ENCODE measurements at regions not wholly inside any gene's neighbourhood (a gene's known extent, or its start where the extent isn't known, plus 50 kb on each side); places are given as distances from the start of the nearest gene placed in this dataset.

DNA sequence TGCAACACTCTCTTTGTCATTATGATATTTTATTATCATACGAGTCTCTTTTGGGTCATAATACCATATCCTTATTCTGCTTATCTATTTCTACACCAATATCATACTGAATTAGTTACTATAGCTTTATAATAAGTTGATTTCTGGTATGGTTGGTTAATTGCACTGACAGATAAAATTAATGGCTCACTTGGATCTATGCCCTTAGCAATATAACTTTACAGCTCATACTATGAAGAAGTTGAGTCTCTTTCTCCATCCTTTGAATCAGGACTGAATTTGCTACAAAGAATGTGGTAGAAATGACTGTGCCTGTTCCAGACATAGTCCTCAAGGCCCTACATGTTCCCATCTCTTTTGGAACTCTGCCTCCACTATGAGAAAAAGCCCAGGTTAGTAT, 139.7 kb upstream of the DYRK2 start:
- TF ChIP-seq, protein P1, sequence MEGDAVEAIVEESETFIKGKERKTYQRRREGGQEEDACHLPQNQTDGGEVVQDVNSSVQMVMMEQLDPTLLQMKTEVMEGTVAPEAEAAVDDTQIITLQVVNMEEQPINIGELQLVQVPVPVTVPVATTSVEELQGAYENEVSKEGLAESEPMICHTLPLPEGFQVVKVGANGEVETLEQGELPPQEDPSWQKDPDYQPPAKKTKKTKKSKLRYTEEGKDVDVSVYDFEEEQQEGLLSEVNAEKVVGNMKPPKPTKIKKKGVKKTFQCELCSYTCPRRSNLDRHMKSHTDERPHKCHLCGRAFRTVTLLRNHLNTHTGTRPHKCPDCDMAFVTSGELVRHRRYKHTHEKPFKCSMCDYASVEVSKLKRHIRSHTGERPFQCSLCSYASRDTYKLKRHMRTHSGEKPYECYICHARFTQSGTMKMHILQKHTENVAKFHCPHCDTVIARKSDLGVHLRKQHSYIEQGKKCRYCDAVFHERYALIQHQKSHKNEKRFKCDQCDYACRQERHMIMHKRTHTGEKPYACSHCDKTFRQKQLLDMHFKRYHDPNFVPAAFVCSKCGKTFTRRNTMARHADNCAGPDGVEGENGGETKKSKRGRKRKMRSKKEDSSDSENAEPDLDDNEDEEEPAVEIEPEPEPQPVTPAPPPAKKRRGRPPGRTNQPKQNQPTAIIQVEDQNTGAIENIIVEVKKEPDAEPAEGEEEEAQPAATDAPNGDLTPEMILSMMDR (conservative IDR thresholded peaks at IDR 0.05), result no peak
- Mint-ChIP-seq H3K4me1 (ENCODE audit: unreplicated experiment) (peaks cover 4% of the 10 kb centered on the region), H3K36me3 (no peaks in the 10 kb centered on the region), H3K9me3 (peaks cover 3% of the 10 kb centered on the region), H3K27ac (no peak overlapping the region), H3K27me3 (no peaks in the 10 kb centered on the region), H3K4me3 (no peak overlapping the region)
- DNase-seq (ENCODE audit: extremely low spot score, unreplicated experiment), result no peak

DNA sequence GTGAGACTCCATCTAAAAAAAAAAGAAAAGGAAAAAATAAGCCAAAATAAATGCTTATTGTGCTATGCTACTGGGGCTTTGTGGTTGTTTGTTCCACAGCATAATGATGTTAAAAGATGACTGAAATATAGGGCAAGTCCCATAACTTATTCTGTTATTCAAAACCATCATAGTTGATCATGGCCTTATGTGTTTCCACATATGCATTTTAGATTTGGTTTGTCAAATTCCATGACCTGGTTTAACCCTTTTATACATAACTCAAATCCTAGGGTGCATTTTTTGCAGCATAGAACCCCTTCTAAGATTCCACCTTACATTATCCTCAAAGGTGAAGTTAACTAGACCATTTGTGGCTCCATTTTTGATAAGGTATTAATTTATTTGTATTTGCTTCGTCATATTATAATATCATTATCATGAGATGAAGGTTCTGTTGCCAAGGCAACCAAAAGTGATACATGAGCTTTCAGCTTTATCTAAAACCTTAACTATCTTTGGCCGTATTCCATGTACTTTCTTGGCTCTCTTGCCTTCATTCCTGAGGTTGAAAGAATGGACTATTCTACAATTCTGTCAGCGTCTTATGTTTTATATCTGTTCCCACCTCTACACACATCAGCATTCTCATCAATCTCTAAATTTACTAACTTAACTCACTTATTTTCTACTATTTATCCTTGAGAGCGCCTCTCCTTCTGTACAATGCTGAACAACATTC, 138.7 kb upstream of the DYRK2 start:
- H3K27ac Mint-ChIP-seq, result no peak overlapping the region
- H3K36me3 Mint-ChIP-seq, result no peaks in the 10 kb centered on the region
- no peak overlapping the region for H3K4me3 Mint-ChIP-seq
- no peak for DNase-seq (ENCODE audit: extremely low spot score, unreplicated experiment)
- H3K27me3 Mint-ChIP-seq, result no peaks in the 10 kb centered on the region
- peaks cover 9% of the 10 kb centered on the region for H3K4me1 Mint-ChIP-seq (ENCODE audit: unreplicated experiment)
- TF ChIP-seq, protein P1 (conservative IDR thresholded peaks at IDR 0.05), result no peak
- H3K9me3 Mint-ChIP-seq, result peaks cover 3% of the 10 kb centered on the region

DNA sequence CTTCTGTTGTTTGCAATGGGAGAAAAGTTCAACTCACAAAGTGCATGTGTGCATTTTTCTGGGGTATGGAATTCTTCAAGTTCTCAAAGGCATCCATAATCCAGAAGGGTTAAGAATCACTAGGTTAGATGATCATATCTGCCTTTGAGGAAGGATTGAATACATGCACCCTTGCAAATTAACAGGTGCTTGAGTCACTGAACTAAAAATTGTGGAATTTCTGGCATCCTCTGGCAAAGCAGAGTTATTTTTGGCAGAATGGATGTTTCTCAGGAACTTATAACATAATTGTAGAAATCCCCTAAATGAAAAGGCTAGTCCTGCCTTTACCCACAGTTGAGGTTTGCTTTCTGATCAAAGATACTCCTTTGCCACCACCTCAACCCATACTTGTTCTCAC, 136.5 kb upstream of the DYRK2 start:
- peaks cover 22% of the 10 kb centered on the region for H3K4me1 Mint-ChIP-seq (ENCODE audit: unreplicated experiment)
- no peak overlapping the region for H3K27ac Mint-ChIP-seq
- TF ChIP-seq, protein P1 (conservative IDR thresholded peaks at IDR 0.05), result no peak

DNA sequence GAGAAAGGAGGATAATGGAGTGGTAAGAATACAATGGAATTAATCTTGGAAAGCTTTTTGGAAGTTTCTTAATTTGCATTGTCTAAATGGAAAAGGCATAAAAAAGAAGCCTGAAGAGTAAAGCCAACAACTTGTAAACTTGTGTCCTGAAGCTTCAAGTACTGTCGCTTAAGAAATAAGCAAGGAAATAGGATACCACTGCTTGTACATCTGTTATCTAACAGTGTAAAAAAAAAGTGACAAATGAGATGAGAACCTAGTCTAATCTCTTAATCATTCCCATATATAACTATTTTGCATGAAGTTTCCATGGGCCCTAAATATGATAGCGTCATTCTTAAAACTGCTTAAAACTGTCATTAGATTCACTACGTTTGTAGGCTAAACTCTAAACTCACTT, 134.0 kb upstream of the DYRK2 start:
- DNase-seq (ENCODE audit: extremely low spot score, unreplicated experiment), result no peak
- Mint-ChIP-seq H3K4me1 (ENCODE audit: unreplicated experiment) (peaks cover 22% of the 10 kb centered on the region), H3K36me3 (no peaks in the 10 kb centered on the region), H3K27me3 (no peaks in the 10 kb centered on the region), H3K27ac (no peak overlapping the region), H3K4me3 (peak overlapping the region; percentile 44), H3K9me3 (peaks cover 3% of the 10 kb centered on the region)
- TF ChIP-seq, protein P1 (conservative IDR thresholded peaks at IDR 0.05), result no peak

More for the DNA sequence above, 136.5 kb upstream of the DYRK2 start:
- Mint-ChIP-seq H3K36me3 (no peaks in the 10 kb centered on the region), H3K27me3 (no peaks in the 10 kb centered on the region), H3K9me3 (peaks cover 3% of the 10 kb centered on the region), H3K4me3 (peak overlapping the region; percentile 27)
- DNase-seq (ENCODE audit: extremely low spot score, unreplicated experiment), result no peak

DNA sequence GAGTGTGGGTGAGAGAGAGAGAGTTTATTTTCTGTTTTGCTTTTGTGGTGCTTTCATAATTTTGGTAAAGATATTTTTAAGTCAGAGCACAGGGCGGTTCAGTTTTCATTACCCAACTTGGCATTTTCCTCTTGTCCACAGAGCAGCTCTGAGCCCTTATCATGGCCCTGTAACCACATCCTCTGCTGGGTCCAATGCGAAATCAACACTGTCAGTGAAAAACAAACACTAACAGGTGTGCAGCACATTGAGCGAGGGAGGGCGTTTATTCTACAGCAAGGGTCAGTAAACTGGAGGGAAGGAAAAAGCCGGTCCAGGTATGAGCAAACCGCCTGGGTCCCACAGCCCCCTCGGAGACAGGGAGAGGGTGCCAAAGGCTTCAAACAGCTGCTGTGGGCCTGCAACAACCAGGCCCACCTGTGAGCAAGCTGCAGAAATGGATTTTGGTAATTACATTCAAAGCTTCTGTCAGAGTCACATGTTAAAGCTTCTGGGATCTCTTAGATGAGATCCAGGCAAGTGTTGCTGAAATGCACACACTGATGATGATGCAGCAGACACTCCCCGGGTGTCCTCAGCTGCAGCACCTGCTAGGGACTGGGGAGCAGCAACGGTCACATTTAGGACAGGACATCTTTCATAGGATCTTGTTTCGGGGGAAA, 132.7 kb upstream of the DYRK2 start:
- Mint-ChIP-seq H3K36me3 (no peaks in the 10 kb centered on the region), H3K4me1 (ENCODE audit: unreplicated experiment) (peaks cover 26% of the 10 kb centered on the region), H3K27me3 (no peaks in the 10 kb centered on the region), H3K27ac (peak overlapping the region; percentile 40), H3K9me3 (peaks cover 3% of the 10 kb centered on the region), H3K4me3 (peak overlapping the region; percentile 5)
- TF ChIP-seq, protein P1 (conservative IDR thresholded peaks at IDR 0.05), result no peak
- DNase-seq (ENCODE audit: extremely low spot score, unreplicated experiment), result no peak

Data from type B pancreatic cell (in vitro differentiated cells).